GM21723 (cell line): ENCODE measurements at regions not wholly inside any gene's neighbourhood (a gene's known extent, or its start where the extent isn't known, plus 50 kb on each side); places are given as distances from the start of the nearest gene placed in this dataset.
"Not testable (repeated sequence)": the region's sequence is repeated elsewhere in the genome, so short reads cannot be mapped to it uniquely, and the experiment has no call there.

Source experiments
- ATAC-seq: cut with Tn5 transposase; IDR thresholded peaks from one replicate; pipeline ENCODE4 v1.9.1; 2021; ENCODE audit warnings: mild to moderate bottlenecking, moderate library complexity; ENCODE audit not compliant: unreplicated experiment

DNA sequence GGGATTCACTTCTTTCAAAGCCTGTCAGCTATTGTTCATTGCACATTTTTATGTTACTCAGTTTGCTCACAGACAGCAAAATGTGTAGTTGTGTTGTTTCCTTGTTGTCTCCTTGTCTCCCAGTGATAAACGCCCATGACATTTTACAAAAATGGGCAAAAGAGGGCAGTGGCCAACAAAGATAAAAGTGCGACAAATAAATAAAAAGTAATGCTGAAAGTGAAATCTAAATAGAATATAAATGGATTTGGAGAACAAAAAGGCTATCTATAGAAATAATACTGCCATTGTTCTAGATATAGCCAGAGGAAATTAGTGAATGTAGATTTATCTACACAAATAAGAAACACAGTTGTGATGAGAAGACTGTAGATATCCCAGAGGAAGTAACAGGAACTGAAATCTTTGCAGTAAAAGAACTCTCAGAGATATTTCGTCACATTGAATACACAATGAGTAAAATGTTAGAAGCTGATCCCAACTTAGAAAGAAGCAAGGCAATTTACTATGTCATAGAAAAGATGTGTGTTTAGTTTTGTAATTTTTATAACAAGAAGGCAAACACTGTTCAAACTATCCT, 1186.2 kb upstream of the FAM98A start:
- ATAC-seq = no peak

DNA sequence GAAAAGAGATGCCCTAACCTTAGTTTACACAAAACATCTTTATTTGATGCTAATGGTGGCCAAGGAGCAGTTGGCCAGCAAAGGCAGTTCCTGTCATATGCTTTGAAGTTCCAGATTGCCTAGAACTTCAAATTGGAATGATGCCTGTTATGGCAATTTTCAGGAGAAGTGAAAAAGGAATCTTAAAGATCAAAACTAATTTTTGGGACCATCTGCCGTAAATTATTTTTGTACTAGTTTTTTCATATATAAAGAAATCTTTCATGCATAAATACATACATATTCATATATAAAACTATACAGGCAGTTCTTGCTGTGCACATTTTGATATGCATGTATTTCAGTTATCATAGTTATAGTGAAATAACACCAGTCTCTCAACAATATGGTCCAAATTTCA, 1185.6 kb upstream of the FAM98A start:
- no peak for ATAC-seq

DNA sequence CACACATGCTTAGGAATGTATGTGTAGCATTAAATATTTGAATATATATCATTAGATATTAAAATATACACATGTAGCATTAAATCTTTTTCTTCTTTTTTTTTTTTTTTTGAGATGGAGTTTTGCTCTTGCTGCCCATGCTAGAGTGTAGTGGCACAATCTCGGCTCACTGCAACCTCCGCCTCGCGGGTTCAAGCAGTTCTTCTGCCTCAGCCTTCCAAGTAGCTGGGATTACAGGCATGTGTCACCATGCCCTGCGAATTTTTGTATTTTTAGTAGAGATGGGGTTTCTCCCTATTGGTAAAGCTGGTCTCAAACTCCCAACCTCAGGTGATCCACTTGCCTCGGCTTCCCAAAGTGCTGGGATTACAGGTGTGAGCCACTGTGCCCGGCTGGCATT, 1151.6 kb upstream of the FAM98A start:
- not testable (repeated sequence) for ATAC-seq

DNA sequence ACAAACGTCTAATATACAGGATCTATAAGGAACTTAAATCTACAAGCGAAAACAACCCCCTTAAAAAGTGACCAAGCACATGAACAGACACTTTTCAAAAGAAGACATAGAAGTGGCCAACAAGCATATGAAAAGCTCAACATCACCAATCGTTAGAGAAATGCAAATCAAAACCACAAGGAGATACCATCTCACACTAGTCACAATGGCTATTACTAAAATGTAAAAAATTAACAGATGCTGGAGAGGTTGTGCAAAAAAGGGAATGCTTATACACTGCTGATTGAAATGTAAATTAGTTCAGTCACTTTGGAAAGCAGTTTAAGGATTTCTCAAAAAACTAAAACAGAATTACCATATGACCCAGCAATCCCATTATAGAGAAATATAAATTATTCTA, 1148.5 kb upstream of the FAM98A start:
- no peak for ATAC-seq

DNA sequence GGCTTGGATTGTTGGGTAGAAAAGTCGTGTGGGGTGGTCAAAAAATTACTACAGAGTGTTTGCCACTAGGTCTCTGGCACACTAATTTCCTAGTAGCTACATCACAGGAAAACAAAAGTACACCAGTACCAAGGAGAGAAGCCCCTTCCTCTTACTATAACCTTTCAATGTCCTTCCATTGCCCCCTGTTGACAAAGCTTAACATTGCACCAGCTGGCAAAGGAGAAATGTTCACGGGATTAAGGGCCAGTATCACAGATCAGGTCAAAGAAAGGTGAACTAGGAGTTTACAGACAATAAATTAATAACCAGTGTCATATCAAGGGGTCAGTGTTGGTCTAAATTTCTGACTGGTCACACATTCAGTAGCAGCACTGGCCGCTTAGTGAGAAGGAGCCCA, 1139.6 kb upstream of the FAM98A start:
- ATAC-seq = no peak

DNA sequence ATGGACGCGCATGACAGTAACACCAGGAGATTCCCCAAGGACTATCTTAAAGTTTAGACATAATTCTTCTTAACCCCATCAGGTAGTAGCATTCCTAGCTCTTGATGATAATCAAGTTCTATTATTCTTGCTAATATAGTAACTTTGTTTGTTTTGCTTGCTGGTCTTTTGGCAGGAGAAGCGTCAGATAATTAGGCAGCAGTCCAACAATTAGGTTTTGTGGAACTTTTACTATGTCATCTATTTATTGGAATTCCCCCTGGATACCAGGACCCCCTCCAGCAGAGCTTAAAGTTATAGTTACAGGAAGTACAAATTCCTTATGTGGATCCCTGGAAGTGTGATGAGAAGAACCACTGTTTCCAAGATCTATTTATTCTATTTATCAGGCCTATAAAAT, 1138.0 kb upstream of the FAM98A start:
- ATAC-seq = no peak

DNA sequence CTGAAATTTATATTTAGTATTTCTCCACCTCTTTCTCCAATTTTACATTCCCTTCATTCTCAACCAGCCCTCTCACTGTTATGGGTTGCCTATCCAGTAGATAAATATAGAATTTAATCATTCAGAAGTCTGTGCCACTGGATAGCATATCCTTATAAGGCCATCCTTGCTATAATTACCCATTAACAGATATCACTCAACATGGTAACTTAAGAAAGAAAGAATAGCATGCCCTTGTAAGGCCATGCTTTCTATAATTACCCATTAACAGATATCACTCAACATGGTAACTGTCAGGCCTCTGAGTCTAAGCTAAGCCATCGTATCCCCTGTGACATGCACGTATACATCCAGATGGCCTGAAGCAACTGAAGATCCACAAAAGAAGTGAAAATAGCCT, 1137.4 kb upstream of the FAM98A start:
- ATAC-seq = no peak

DNA sequence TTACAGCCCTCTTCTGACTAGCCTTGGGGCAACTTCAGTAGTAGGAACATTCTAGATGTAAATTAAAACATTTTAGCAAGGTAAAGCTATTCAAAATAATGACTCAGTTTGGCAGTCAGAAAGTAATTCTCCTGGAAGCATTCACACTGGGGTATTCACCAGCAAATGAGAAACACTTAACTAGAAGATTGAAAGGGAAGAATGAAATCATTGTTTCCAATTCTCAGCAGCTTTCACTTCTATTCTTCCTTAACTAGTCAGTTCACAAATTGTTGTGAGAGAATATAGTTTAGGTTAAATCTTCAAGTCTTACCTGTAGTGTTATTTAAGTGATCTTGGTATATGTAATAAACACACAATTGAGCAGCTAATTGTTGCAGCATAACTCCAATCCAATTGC, 1135.6 kb upstream of the FAM98A start:
- no peak for ATAC-seq

DNA sequence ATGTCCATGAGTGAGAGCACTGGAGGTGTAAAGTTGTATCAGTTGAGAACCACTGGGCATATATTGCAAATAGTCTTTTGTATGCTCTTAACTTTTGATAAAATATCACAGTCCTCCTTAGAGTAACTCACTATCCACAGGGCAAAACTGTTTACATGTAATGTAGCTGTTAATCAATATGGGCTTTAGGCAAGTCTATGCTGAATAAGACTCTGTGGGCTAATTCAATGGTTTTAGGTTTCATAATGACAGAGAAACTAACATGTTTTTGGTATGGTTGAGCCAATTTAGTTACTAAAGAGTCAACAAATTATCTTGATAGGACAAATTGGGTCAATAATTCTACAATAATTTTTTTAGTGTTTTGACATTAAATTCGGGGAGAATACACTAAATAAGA, 1134.9 kb upstream of the FAM98A start:
- no peak for ATAC-seq

DNA sequence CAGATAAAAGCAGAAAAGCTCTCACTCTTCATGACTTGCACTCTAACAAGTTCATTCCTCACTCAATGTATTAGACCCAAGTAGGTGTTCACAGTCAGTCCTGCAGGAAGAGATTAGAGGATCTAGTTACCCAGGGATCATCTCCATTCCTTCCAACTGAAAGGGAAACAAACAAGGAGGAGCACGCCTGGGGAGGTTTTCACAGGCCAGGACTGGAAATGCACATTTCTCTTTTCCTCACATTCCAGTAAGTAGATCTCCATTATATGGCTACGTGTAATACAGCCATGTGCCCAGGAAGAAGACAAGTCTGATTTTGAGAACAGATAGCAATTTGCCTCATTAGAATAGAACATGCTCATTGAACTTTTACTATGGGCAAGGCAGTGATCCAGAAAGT, 1132.2 kb upstream of the FAM98A start:
- ATAC-seq = no peak

DNA sequence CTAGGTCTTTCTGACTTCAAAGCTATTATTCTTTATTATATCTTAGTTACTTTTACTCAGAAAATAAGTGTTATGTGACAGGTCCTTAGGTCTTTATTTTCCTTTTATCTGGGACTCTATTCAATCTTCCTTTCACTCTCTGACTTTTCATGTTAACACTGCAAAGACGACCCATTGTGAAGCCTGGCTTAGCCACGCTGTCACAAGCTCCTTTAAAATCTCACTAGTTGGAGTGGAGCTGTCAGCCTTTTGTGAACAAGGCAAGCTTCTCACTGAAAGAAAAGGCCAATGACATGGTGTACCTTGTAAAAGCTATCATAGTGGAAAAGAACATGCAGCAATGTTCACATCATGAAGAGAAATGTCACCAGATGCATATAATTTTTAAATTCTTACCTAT, 1130.7 kb upstream of the FAM98A start:
- ATAC-seq = no peak

DNA sequence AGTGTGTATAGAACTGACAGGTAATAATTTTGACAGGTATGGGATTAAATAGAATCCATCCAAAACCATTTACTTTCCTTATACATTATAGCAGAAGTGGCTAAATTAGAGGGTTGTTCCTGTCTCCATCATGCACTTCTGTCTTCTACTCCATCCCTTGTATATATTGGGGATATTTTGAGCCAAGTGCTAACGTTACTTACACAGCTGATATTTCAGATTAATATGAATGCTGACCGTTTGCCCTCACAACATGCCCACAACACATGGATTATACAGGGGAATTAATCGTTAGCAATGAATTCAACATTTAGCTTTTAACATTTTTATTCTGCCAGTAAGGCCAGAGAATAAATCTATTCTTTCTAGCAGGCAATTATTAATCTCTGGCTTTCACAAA, 1125.0 kb upstream of the FAM98A start:
- no peak for ATAC-seq

DNA sequence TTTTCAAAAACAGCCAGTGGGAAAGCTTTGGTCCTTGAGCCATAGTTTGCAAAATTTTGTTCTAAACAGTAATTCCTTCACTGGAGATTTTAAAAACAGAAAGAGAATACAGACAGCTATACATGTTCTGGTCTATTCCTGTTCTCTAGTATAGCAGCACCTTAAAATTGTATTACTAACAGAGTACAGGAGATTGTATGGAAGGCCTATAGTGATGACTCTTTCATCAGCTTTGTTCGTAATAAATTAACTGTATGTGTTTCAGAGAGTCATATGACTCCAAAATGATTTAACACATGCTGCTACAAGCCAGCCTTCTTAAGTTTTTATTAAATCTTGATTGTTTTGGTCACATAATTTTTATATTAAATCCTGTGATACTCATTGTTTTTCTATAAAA, 1124.6 kb upstream of the FAM98A start:
- no peak for ATAC-seq

DNA sequence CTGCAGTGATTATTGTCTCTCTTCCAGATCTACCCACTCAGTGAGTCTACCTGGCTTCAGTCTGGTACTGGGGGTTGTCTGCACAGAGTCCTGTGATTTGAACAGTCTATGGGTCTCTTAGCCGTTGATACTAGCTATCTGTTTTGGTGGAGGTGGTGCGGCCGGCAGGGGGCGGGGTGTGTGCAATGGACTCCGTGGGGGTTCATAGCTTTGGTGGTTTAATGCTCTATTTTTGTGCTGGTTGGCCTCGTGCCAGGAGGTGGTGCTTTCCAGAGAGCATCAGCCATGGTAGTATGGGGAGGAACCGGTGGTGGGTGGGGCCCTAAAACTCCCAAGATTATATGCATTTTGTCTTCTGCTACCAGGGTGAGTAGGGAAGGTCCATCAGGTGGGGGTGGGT, 1120.1 kb upstream of the FAM98A start:
- ATAC-seq = no peak

DNA sequence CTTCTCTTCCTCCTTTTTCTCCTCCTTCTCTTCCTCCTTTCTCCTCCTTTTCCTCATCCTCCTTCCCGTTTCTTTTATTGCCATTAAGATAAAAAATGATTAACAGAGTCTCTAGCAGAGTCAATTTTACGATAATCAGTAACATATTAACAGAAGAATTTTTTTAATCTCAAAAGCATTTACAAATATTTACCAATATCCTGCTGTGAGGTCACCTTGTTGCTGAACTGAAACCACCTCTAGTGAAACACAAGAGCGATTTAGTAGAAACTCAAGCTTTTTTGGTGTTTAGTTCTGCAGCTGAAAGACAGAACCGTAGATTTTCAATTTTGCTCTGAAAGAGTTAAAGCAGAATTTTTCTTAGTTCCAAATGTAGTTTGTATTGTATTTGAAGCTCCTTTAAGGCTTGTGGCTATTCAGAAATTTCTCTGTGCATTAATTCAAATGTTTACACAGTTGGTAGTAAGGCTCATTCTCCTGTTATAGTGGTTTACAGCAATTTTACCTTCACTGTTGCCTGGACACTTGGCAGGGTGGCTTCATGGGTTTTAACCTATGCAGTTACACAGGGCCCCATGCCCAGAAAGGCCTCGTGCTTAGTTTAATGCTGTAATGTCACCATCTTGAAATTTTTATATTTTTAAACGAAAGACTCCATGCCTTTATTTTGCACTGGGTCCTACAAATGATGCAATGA, 1106.6 kb upstream of the FAM98A start:
- ATAC-seq = no peak

DNA sequence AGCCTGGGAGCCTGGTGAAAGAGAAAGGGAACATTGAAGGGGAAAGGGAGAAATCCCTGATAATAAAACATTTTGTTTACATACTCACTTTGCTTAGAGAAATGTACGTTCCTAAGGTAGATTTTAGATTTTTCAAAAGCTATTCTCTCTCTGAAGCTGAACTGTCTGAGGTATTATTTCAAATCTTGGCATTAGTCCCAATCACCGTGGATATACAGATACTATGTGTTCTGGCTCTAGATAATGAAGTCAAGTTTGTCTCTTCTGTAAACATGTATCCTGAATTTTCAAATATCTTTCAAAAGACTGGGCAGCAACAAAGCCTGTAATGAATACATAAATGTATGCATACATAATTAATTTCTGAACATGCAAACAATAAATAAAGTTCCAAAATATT, 1104.2 kb upstream of the FAM98A start:
- ATAC-seq = no peak

DNA sequence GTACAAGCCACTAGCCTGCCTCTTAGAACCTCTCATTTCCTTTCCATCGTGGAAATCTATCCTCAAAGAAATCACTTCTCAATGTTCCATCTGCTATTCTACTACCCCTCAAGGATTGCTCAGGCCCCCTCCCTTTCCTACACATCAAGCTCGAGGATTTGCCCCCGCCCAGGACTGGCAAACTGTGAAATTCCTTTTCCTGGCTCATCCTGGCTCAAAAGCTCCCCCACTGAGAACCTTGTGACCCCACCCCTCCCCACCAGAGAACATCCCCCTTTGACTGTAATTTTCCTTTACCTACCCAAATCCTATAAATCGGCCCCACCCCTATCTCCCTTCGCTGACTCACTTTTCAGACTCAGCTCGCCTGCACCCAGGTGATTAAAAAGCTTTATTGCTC, 1103.3 kb upstream of the FAM98A start:
- ATAC-seq = not testable (repeated sequence)

DNA sequence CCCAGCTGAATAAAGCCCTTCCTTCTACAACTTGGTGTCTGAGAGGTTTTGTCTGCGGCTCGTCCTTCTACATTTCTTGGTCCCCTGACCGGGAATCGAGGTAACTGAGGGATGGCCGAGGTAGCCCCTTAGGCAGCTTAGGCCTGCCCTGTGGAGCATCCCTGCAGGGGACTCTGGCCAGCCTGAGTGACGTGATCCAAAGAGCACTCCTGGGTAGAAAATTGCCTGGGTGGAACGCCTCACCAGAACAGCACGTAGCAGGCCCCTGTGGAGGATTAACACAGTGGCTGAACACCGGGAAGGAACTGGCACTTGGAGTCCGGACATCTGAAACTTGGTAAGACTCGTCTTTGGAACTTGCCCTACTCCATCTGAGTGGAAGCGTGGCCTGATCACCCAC, 1078.5 kb upstream of the FAM98A start:
- ATAC-seq = not testable (repeated sequence)

DNA sequence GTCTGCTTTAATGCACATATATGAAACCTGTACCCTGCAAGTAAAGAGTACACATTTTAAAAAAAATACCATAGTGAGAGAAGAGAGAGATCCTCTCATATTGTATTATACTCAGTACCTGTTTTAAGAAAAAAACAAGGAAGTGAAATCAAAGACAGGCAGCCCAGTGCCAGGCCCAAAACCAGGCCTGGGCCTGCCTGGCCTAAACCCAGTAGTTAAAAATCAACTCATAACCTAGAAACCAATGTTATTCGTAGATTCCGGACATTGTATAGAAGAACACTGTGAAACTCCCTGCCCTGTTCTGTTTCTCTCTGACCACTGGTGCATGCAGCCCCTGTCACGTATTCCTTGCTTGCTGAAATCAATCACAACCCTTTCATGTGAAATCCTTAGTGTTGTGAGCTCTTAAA, 1078.0 kb upstream of the FAM98A start:
- ATAC-seq = not testable (repeated sequence)

DNA sequence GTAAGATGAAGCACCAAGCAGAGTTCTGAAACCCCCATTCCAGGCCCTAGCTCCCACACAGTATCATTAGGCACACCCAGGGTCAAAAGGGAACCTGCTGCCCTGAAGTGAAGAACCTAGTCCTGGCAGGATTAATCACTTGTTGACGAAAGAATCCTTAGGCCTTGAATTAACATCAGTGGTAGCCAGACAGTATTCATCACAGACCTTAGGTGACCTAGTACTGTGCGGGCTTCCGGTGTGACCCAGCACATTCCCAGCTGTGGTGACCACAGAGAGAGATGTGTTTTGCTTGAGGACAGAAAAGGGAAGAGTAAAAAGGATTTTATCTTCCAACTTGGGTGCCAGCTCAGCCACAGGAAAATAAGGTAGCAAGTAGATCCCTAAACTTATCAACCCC, 1071.4 kb upstream of the FAM98A start:
- ATAC-seq = no peak

DNA sequence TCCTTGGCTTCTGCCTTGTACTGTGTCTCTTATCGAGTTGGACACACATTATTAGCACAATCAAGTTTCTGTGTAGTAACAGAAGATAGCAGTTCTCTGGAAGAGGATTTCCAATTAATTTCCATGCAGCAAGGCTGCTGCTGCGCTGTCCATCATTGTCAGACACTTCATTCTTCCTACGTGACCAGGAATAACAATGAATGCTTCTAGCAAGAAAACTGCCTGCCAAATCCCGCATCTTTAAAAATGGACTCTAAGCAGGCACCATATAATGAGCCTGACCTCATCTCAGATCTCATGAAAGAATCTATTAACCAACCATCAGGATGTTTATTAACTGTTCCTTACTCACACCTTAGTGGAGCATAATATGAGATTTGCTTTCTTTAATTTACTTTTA, 1067.7 kb upstream of the FAM98A start:
- ATAC-seq = no peak

DNA sequence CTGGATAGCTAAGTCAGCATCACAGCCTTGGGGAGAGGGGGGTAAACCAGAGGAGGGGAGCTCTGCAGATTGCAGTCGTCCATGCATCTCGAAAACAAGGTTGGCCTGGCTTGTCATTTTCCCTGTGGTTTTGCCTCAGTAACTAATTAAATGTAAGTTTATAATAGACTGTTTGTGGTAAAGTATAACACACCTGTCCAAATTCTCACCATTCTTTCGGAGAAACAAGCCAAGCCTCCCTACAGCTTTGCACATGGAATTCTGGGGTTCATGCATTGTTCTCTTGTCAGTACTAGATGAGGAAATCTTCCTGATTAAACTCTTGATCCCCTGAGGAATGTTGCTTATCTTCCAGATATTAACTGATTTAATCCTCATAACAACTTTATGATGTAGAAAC, 1065.2 kb upstream of the FAM98A start:
- ATAC-seq = no peak

DNA sequence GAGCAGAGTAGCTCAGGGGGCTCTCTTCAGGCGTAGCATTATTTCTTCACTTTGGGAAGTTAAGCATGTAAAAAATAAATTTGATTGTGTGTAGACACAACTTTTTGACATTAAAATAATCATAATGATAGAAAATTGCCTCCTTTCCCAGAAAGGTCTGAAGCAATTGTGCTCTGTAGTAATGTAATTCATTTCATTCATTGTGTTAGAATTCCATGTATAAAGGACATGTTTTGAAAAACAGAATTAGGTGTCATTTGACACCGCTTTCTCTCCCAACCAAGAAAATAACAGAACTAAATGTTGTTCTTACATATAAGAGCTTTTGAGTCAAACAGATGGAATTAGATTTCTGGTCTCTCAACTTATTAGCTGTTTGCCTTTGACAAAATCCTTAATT, 1064.2 kb upstream of the FAM98A start:
- no peak for ATAC-seq
